ENCODE measurements at regions not wholly inside any gene's neighbourhood (a gene's known extent, or its start where the extent isn't known, plus 50 kb on each side); places are given as distances from the start of the nearest gene placed in this dataset.
"Not testable (repeated sequence)": the region's sequence is repeated elsewhere in the genome, so short reads cannot be mapped to it uniquely, and the experiment has no call there.

DNA sequence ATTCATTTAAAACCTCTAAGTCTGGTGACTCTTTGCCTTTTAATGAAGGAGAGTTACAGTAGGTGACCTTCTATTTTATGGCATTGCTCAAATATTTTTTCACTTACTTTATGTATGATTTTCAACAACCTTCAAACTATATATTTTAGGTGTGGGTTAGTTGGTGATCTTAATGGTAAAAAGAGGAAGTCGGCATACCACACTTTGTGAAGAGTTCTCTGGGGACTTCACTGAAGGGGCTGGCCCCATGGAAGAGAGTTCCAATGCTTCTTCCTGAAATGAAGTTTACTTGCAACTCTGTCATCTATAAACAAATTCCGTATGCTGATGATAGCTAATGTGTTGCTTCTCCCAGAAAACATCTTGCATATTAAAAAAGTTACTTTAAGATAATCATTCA, 647.0 kb upstream of the SGO1 start:
- Histone ChIP-seq H3K36me3 (ENCODE audit: control insufficient read depth, insufficient read depth, low read length) (no peaks in the 10 kb centered on the region), H3K4me1 (peaks cover 10% of the 10 kb centered on the region; the same call in 1 of the 2 replicates), H3K27me3 (replicated peaks; ENCODE audit: control insufficient read depth, insufficient read depth, low read length) (no peaks in the 10 kb centered on the region), H3K9me3 (no peaks in the 10 kb centered on the region), H3K4me3 (ENCODE audit: low read depth, low read length) (no peak overlapping the region)
- no peak for DNase-seq
- Mint-ChIP-seq H3K4me1 (ENCODE audit: low read depth, unreplicated experiment) (no peaks in the 10 kb centered on the region), H3K36me3 (ENCODE audit: insufficient read depth, unreplicated experiment) (no peaks in the 10 kb centered on the region), H3K9me3 (ENCODE audit: unreplicated experiment) (no peaks in the 10 kb centered on the region), H3K4me3 (ENCODE audit: unreplicated experiment) (no peak overlapping the region), H3K27me3 (ENCODE audit: insufficient read depth, unreplicated experiment) (no peaks in the 10 kb centered on the region), H3K27ac (ENCODE audit: unreplicated experiment) (no peak overlapping the region)
- ChIA-PET CTCF (no interaction called here), POLR2A (no interaction called here)
- no TSS peak for BruUV-seq (replicated peaks)
- intact Hi-C loops (cut with micrococcal nuclease; ENCODE audit: unreplicated experiment): no loop called here
- TF ChIP-seq, protein P1, sequence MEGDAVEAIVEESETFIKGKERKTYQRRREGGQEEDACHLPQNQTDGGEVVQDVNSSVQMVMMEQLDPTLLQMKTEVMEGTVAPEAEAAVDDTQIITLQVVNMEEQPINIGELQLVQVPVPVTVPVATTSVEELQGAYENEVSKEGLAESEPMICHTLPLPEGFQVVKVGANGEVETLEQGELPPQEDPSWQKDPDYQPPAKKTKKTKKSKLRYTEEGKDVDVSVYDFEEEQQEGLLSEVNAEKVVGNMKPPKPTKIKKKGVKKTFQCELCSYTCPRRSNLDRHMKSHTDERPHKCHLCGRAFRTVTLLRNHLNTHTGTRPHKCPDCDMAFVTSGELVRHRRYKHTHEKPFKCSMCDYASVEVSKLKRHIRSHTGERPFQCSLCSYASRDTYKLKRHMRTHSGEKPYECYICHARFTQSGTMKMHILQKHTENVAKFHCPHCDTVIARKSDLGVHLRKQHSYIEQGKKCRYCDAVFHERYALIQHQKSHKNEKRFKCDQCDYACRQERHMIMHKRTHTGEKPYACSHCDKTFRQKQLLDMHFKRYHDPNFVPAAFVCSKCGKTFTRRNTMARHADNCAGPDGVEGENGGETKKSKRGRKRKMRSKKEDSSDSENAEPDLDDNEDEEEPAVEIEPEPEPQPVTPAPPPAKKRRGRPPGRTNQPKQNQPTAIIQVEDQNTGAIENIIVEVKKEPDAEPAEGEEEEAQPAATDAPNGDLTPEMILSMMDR (IDR thresholded peaks at IDR 0.05; ENCODE audit: insufficient read depth in 1 of 2, low read depth in 1 of 2, low read length in 1 of 2, severe bottlenecking in 1 of 2, unreplicated experiment in 1 of 2): no peak

- H3K9me3 Mint-ChIP-seq (ENCODE audit: unreplicated experiment): peaks cover 26% of the 10 kb centered on the region
- TF ChIP-seq, protein P1 (IDR thresholded peaks at IDR 0.05; ENCODE audit: insufficient read depth in 1 of 2, low read depth in 1 of 2, low read length in 1 of 2, severe bottlenecking in 1 of 2, unreplicated experiment in 1 of 2): no peak
- BruUV-seq (replicated peaks): no TSS peak
- Histone ChIP-seq H3K27me3 (replicated peaks; ENCODE audit: control insufficient read depth, insufficient read depth, low read length) (no peaks in the 10 kb centered on the region), H3K9me3 (no peaks in the 10 kb centered on the region), H3K4me3 (ENCODE audit: low read depth, low read length) (no peak overlapping the region), H3K4me1 (no peaks in the 10 kb centered on the region), H3K36me3 (ENCODE audit: control insufficient read depth, insufficient read depth, low read length) (no peaks in the 10 kb centered on the region)
- no peaks in the 10 kb centered on the region for H3K27me3 Mint-ChIP-seq (ENCODE audit: insufficient read depth, unreplicated experiment)
- CTCF ChIA-PET: no interaction called here
- intact Hi-C loops (cut with micrococcal nuclease; ENCODE audit: unreplicated experiment): no loop called here
- H3K27ac Mint-ChIP-seq (ENCODE audit: unreplicated experiment): no peak overlapping the region
- DNase-seq: no peak
- H3K36me3 Mint-ChIP-seq (ENCODE audit: insufficient read depth, unreplicated experiment): no peaks in the 10 kb centered on the region
- H3K4me3 Mint-ChIP-seq (ENCODE audit: unreplicated experiment): no peak overlapping the region
- POLR2A ChIA-PET: no interaction called here
- no peaks in the 10 kb centered on the region for H3K4me1 Mint-ChIP-seq (ENCODE audit: low read depth, unreplicated experiment)
These were observed 636.2 kb upstream of the SGO1 start for GRCh38 chr3:20822251-20822650.

GRCh38 chr3:20820872-20821271, 634.9 kb upstream of the SGO1 start:
- intact Hi-C loops (cut with micrococcal nuclease; ENCODE audit: unreplicated experiment); H3K36me3 Mint-ChIP-seq (ENCODE audit: insufficient read depth, unreplicated experiment); H3K9me3 ChIP-seq; DNase-seq; POLR2A ChIA-PET; CTCF ChIA-PET; BruUV-seq (replicated peaks); H3K27me3 ChIP-seq (replicated peaks; ENCODE audit: control insufficient read depth, insufficient read depth, low read length); H3K27me3 Mint-ChIP-seq (ENCODE audit: insufficient read depth, unreplicated experiment); H3K27ac Mint-ChIP-seq (ENCODE audit: unreplicated experiment); H3K36me3 ChIP-seq (ENCODE audit: control insufficient read depth, insufficient read depth, low read length); H3K4me3 Mint-ChIP-seq (ENCODE audit: unreplicated experiment); H3K4me1 ChIP-seq; H3K4me3 ChIP-seq (ENCODE audit: low read depth, low read length); H3K4me1 Mint-ChIP-seq (ENCODE audit: low read depth, unreplicated experiment): not testable (repeated sequence)
- peaks cover 26% of the 10 kb centered on the region for H3K9me3 Mint-ChIP-seq (ENCODE audit: unreplicated experiment)

DNA sequence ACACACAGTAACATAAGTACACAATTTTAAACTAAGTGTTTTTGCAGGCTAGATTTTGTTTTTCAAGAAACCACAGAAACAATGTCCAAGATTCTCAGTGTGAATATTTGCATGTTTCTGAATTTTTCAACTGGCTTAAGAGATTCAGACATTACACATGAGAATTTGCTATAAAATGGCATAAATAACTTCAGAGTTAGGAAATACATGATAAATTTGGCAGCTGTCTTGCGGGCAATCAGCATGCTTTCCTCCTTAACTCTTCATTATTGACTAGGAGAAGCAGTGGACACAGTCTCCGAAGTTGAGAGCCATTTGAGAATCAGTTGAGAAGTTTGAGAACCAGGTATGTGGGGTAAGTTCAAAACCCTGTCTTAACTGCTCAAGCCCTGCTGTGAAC, 625.6 kb upstream of the SGO1 start:
- TF ChIP-seq, protein P1 (IDR thresholded peaks at IDR 0.05; ENCODE audit: insufficient read depth in 1 of 2, low read depth in 1 of 2, low read length in 1 of 2, severe bottlenecking in 1 of 2, unreplicated experiment in 1 of 2): no peak
- DNase-seq: no peak
- Mint-ChIP-seq H3K9me3 (ENCODE audit: unreplicated experiment) (peaks cover 12% of the 10 kb centered on the region), H3K36me3 (ENCODE audit: insufficient read depth, unreplicated experiment) (no peaks in the 10 kb centered on the region), H3K27ac (ENCODE audit: unreplicated experiment) (no peak overlapping the region), H3K4me3 (ENCODE audit: unreplicated experiment) (no peak overlapping the region), H3K4me1 (ENCODE audit: low read depth, unreplicated experiment) (no peaks in the 10 kb centered on the region), H3K27me3 (ENCODE audit: insufficient read depth, unreplicated experiment) (peaks cover 5% of the 10 kb centered on the region)
- Histone ChIP-seq H3K27me3 (replicated peaks; ENCODE audit: control insufficient read depth, insufficient read depth, low read length) (no peaks in the 10 kb centered on the region), H3K9me3 (no peaks in the 10 kb centered on the region), H3K4me3 (ENCODE audit: low read depth, low read length) (no peak overlapping the region), H3K4me1 (no peaks in the 10 kb centered on the region), H3K36me3 (ENCODE audit: control insufficient read depth, insufficient read depth, low read length) (no peaks in the 10 kb centered on the region)
- ChIA-PET CTCF (no interaction called here), POLR2A (no interaction called here)
- BruUV-seq (replicated peaks): no TSS peak
- intact Hi-C loops (cut with micrococcal nuclease; ENCODE audit: unreplicated experiment): no loop called here

Measured in Caco-2 (cell line).